IPS DF 6.9 (cell line): ENCODE measurements at regions not wholly inside any gene's neighbourhood (a gene's known extent, or its start where the extent isn't known, plus 50 kb on each side); places are given as distances from the start of the nearest gene placed in this dataset.

Experiments
- DNase-seq: peaks from one replicate; pipeline ENCODE4 v3.0.0-alpha.2; 2013; ENCODE audit warnings: low read depth, low spot score
- H3K27ac ChIP-seq: one replicate; pipeline ENCODE4 v1.5.1; 2013; ENCODE audit warnings: low read length, control low read depth
- H3K27me3 ChIP-seq: 2 replicates; pipeline ENCODE4 v1.6.1; 2013; ENCODE audit warnings: mild to moderate bottlenecking, low read length; ENCODE audit not compliant: control insufficient read depth, insufficient read depth
- H3K36me3 ChIP-seq: 2 replicates; pipeline ENCODE4 v1.6.1; 2013; ENCODE audit warnings: low read length; ENCODE audit not compliant: control insufficient read depth, insufficient read depth
- H3K4me1 ChIP-seq: 2 replicates; pipeline ENCODE4 v1.6.1; 2013; ENCODE audit warnings: low read length; ENCODE audit not compliant: control insufficient read depth, insufficient read depth
- H3K4me3 ChIP-seq: 2 replicates; pipeline ENCODE4 v1.5.1; 2013; ENCODE audit warnings: mild to moderate bottlenecking, low read length
- H3K9me3 ChIP-seq: 2 replicates; pipeline ENCODE4 v1.6.1; 2013; ENCODE audit warnings: low read length, inconsistent platforms; ENCODE audit not compliant: control insufficient read depth, insufficient read depth
- WGBS: extraction: QIAGEN DNeasy Blood & Tissue Kit; methylation state at CpG from one replicate; pipeline ENCODE4 v1.1.7; 2013; ENCODE audit warnings: mixed read lengths, missing lambda C conversion rate; ENCODE audit not compliant: insufficient read length, insufficient coverage; 5-methylcytosine and 5-hydroxymethylcytosine counted together

- no peak for DNase-seq
- H3K4me3 ChIP-seq: no peak overlapping the region
- H3K9me3 ChIP-seq: no peaks in the 10 kb centered on the region
Measured at GRCh38 chr18:6624271-6624660, 105.2 kb upstream of the ARHGAP28 start.

GRCh38 chr18:6624661-6625311 lies 104.7 kb upstream of the ARHGAP28 start:
- Histone ChIP-seq H3K4me1 (no peaks in the 10 kb centered on the region), H3K36me3 (no peaks in the 10 kb centered on the region), H3K9me3 (no peaks in the 10 kb centered on the region), H3K27me3 (no peaks in the 10 kb centered on the region), H3K27ac (no peak overlapping the region), H3K4me3 (no peak overlapping the region)
- WGBS: no CpG with 5 or more reads among the region's 5 CpGs
- DNase-seq: no peak

More at GRCh38 chr18:6624271-6624660, 105.2 kb upstream of the ARHGAP28 start:
- Histone ChIP-seq H3K27ac (no peak overlapping the region), H3K27me3 (no peaks in the 10 kb centered on the region), H3K36me3 (no peaks in the 10 kb centered on the region), H3K4me1 (no peaks in the 10 kb centered on the region)
- WGBS: no CpG with 5 or more reads among the region's 5 CpGs

- no peak for DNase-seq
- Histone ChIP-seq H3K36me3 (no peaks in the 10 kb centered on the region), H3K9me3 (no peaks in the 10 kb centered on the region), H3K4me1 (no peaks in the 10 kb centered on the region), H3K27ac (no peak overlapping the region), H3K27me3 (no peaks in the 10 kb centered on the region), H3K4me3 (no peak overlapping the region)
- no CpG with 5 or more reads among the region's 3 CpGs for WGBS
Measured at GRCh38 chr18:6625481-6625880, 104.0 kb upstream of the ARHGAP28 start.

GRCh38 chr18:6626457-6626856 lies 103.1 kb upstream of the ARHGAP28 start:
- no peak for DNase-seq
- H3K4me1 ChIP-seq: no peaks in the 10 kb centered on the region
- no peak overlapping the region for H3K27ac ChIP-seq
- no peaks in the 10 kb centered on the region for H3K36me3 ChIP-seq
- WGBS: no CpG with 5 or more reads among the region's 5 CpGs
- no peaks in the 10 kb centered on the region for H3K9me3 ChIP-seq
- no peak overlapping the region for H3K4me3 ChIP-seq
- H3K27me3 ChIP-seq: no peaks in the 10 kb centered on the region

- H3K27ac ChIP-seq: no peak overlapping the region
- no peaks in the 10 kb centered on the region for H3K36me3 ChIP-seq
- H3K4me3 ChIP-seq: no peak overlapping the region
- H3K9me3 ChIP-seq: no peaks in the 10 kb centered on the region
- WGBS: no CpG with 5 or more reads among the region's 4 CpGs
- H3K27me3 ChIP-seq: no peaks in the 10 kb centered on the region
- no peaks in the 10 kb centered on the region for H3K4me1 ChIP-seq
- no peak for DNase-seq
Measured at GRCh38 chr18:6627645-6628044, 101.9 kb upstream of the ARHGAP28 start.

GRCh38 chr18:6628187-6628586 lies 101.3 kb upstream of the ARHGAP28 start:
- Histone ChIP-seq H3K9me3 (no peaks in the 10 kb centered on the region), H3K4me3 (no peak overlapping the region), H3K36me3 (no peaks in the 10 kb centered on the region), H3K4me1 (no peaks in the 10 kb centered on the region), H3K27ac (no peak overlapping the region), H3K27me3 (no peaks in the 10 kb centered on the region)
- no peak for DNase-seq
- WGBS: no CpG with 5 or more reads among the region's 2 CpGs

GRCh38 chr18:6629635-6630140 lies 99.8 kb upstream of the ARHGAP28 start:
- Histone ChIP-seq H3K4me3 (no peak overlapping the region), H3K9me3 (no peaks in the 10 kb centered on the region), H3K27ac (no peak overlapping the region), H3K4me1 (no peaks in the 10 kb centered on the region), H3K36me3 (no peaks in the 10 kb centered on the region), H3K27me3 (no peaks in the 10 kb centered on the region)
- WGBS: no CpG with 5 or more reads among the region's 5 CpGs
- no peak for DNase-seq

- no peaks in the 10 kb centered on the region for H3K9me3 ChIP-seq
- H3K27me3 ChIP-seq: no peaks in the 10 kb centered on the region
- no peaks in the 10 kb centered on the region for H3K4me1 ChIP-seq
- WGBS: no CpG with 5 or more reads among the region's 3 CpGs
- no peak overlapping the region for H3K4me3 ChIP-seq
- H3K36me3 ChIP-seq: no peaks in the 10 kb centered on the region
- H3K27ac ChIP-seq: no peak overlapping the region
- DNase-seq: peak; percentile 54
Measured at GRCh38 chr18:6633310-6633709, 96.2 kb upstream of the ARHGAP28 start.

- no peaks in the 10 kb centered on the region for H3K27me3 ChIP-seq
- H3K36me3 ChIP-seq: no peaks in the 10 kb centered on the region
- H3K4me3 ChIP-seq: no peak overlapping the region
- no CpG with 5 or more reads among the region's 1 CpG for WGBS
- H3K9me3 ChIP-seq: no peaks in the 10 kb centered on the region
- H3K4me1 ChIP-seq: no peaks in the 10 kb centered on the region; the same call in 1 of the 2 replicates
- no peak overlapping the region for H3K27ac ChIP-seq
- no peak for DNase-seq
Measured at GRCh38 chr18:6636091-6636490, 93.4 kb upstream of the ARHGAP28 start.

GRCh38 chr18:6638447-6638846 lies 91.1 kb upstream of the ARHGAP28 start:
- Histone ChIP-seq H3K36me3 (no peaks in the 10 kb centered on the region), H3K27ac (no peak overlapping the region), H3K4me1 (no peaks in the 10 kb centered on the region; the same call in 1 of the 2 replicates), H3K9me3 (no peaks in the 10 kb centered on the region), H3K27me3 (no peaks in the 10 kb centered on the region), H3K4me3 (no peak overlapping the region)
- no peak for DNase-seq
- no CpG with 5 or more reads among the region's 5 CpGs for WGBS

- Histone ChIP-seq H3K27ac (no peak overlapping the region), H3K9me3 (no peaks in the 10 kb centered on the region), H3K4me3 (no peak overlapping the region), H3K4me1 (no peaks in the 10 kb centered on the region; the same call in 1 of the 2 replicates), H3K36me3 (no peaks in the 10 kb centered on the region), H3K27me3 (no peaks in the 10 kb centered on the region)
- WGBS: no CpG with 5 or more reads among the region's 4 CpGs
- DNase-seq: no peak
Measured at GRCh38 chr18:6639305-6639704, 90.2 kb upstream of the ARHGAP28 start.
